ENCODE measurements at regions not wholly inside any gene's neighbourhood (a gene's known extent, or its start where the extent isn't known, plus 50 kb on each side); places are given as distances from the start of the nearest gene placed in this dataset.
A peak's percentile ranks its signal among the peaks of the same experiment; 100 is the strongest.
"Not testable (repeated sequence)": the region's sequence is repeated elsewhere in the genome, so short reads cannot be mapped to it uniquely, and the experiment has no call there.

DNA sequence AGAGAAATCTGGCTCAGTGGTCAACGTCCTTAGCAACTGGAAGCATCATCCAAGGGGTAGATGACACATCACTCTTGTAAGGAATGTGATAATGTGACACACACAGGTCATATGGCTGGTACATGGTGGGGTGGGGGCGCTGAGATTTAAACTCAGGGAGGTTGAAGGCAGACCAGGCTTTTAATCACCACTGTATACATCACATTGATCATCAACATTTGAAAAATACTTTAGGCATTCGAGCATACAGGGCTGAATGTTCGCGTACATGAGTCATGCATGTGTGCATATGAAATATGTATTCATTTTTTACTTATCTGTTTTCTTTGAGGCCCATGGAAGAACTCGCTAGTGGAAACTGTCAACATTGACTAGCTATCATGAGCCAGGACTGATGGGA is 976.4 kb downstream of the VRK1 start:
- no peak for DNase-seq

DNA sequence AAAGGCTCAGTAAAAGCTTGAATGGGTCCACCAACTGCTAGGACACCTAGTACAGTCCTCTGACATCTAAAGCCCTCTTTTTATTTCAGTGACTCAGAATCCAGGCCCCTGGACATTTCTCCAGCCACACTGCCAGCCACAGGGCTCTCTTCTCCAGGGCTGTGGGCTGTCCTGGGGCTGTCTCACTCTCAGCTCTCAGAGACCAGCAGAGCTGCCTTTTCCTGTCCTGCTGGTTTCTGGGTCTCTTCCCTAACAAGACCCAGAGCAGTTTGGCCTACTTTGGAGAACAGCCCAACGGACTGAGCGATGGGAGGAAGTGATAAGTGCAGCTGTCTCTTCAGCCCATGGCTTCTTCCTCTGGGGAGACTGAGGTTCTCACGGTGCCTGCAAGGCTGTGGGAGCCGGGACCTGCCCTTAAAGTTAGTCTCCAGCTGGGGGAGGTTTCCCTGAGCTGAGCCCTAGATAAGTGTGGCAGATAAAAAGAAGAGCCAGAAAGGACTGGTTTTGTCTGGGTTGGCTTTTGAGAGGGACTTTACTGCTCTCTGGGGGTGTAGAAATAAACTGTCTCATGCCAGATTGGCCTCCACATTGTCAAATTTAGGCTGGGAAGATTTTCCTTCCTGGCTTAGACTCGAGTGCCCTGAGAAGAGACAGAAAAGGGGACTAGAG is 979.8 kb downstream of the VRK1 start:
- no peak for DNase-seq

DNA sequence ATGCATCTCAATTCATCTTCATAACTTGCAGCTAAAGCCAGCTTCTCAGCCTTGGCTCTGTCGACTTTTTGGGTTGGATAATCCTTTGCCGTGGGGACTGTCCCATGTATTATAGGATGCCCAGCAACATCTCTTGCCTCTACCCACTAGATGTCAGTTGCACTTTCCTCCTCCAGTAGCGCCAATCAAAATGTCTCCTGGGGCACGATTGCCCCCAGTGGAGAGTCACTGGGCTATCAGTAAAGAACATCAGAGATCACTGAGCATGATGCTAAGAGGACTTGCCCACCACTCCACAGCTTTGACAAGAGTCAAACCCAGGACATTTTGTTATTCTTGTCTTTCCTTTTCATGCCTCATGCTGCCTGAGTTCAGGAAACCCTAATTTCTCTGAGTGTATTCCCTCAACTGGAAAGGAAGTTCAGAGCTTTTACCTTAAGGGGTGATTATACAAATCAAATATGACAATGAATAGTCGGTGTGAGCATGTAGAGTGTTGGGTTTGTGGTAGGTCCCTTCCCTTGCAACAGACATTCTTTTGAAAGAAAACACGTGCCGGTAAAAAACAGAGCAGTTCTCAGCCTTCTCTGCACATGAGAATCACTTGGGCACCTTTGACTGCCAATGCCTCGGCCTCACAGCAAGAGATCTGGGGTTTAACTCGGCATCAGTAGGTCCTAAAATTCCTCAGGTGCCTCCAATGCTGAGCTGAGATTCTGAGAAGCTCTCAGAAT is 980.6 kb downstream of the VRK1 start:
- no peak for DNase-seq

DNA sequence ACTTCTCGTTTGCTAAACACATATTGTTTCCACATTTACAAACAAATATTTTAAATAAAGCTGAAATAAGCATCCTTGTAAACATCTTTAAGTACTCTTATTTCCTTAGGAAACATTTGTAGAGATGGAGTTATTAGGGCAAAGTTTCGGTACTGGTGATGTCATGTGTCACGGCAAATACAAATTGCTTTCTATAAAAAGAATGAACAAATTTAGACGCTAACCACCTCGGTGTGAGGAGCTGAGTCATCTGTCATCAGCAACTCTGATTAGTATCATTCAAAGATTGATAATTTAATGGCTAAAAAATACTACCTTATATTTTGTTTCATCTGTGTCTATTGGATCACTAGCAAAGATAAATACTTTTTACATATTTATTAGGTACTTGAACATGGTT is 982.0 kb downstream of the VRK1 start:
- no peak for DNase-seq

DNA sequence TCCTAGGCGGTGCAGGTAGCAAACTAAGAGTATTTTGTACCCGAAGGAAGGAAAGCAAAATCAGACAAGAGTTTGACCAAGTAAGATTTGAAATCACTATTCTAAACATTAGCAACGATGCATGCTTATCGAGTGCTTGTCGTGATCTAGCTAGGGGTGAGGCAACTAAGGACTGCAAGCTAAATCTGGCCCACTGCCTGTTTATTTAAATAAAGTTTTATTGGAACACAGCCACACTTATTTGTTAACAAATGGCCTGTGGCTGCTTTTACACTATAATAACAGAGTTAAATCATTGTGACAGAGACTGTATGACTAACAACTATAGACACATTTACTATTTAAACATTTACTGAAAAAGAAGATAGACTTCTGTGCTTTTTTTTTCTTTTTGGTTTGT is 983.6 kb downstream of the VRK1 start:
- no peak for DNase-seq

DNA sequence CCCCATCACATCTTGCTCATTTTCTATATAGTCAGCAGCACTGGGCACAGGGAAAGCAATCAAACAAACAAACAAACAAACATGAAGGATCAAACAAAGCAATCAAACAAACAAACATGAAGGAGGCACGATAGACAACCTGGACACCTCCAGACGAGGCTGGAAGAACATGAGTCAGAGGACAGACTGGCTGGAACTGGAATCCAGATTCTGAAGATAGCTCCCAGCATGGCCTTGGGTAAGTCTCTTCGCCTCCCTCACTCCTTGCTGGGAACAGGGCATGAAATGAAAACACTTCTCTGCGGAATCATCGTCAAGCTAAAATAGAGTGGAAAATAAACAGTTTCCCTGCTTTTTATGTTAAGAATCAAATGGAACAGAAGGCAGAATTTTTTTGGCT is 984.8 kb downstream of the VRK1 start:
- no peak for DNase-seq

DNA sequence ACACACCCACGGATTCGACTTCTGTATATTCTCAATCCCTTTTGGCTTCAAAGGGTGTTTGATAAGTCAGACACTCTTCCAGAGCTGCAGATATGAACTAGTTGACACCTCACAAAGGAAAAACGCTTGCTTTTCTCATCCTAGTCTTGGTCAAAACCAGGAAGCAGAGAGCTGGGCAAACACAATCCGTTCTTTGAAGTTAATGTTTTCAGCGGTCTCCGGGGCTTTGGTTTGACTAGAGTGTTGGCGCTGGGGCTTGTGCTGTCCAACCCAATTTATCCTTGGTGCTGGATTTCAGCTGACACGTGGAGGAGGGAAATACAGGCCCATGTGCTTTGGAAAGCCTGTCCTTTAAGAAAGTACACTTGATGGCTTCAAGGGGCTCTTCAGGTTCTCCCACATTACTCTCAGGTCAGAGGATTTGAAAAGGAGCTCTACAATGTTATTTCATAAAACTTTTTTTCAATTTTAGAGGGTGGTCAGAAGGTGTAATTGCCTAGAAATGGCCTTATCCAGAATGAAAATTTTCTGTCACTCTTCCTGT is 985.8 kb downstream of the VRK1 start:
- no peak for DNase-seq

DNA sequence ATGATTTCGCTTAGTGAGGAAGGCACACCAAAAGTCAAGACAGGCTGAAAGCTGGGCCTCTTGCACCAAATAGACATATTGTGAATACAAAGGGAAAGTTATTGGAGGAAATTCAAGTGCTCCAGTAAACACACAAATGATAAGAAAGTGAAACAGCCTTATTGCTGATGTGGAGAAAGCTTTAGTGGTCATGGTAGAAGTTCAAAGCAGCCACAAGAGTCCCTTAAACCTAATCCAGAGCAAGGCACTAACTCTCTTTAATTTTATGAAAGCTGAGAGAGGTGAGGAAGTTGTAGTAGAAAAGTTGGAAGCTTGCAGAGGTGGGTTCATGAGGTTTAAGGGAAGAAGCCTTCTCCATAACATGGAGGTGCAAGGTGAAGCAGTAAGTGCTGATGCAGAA is 988.3 kb downstream of the VRK1 start:
- no peak for DNase-seq

DNA sequence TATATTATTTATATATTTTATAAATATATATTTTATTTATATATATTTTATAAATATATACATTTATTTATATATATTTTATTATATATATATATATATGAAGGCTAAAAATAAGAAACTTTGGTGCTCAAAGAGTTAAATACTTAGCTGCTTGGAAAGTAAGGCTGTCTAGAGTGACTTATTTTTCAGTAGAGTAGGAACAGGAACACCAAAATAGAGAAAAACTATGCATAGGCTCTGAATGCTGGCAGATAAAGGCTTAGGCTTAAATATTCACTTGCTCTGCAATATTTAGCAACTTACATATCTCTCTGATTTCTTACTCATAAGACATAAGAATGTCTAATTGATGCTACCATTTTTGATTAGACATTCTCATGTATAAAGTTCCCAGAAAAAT is 991.2 kb downstream of the VRK1 start:
- peak; percentile 1 for DNase-seq

DNA sequence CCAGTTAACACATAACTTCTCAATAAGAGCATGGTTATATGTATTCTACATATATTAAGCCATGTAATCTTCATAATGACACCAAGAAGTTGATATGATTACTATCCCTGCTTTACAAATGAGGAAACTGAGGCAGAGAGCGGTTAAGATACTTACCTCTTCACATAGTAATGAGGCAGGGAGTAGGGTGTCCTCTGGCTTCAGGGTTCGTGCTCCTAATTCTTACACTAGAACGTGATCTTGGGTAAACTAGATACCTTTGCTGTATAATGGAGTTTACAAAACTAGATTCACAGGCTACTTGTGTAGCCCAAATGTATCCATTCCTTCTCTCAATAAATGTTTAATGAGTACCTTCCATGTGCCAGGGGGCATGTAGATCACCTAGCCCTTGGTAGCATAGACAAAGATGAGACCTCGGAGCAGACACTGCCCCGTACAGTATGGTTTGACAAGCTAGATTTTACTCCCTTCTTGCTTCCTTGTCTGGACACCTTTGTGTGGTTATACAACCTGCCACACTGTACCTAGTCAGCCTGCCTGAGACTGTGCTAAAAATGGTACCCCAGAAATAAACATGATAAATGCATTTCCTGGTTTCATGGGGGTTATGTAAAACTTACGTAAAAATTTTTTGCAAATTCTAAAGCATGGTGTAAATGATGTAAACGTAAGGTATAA is 991.8 kb downstream of the VRK1 start:
- no peak for DNase-seq

DNA sequence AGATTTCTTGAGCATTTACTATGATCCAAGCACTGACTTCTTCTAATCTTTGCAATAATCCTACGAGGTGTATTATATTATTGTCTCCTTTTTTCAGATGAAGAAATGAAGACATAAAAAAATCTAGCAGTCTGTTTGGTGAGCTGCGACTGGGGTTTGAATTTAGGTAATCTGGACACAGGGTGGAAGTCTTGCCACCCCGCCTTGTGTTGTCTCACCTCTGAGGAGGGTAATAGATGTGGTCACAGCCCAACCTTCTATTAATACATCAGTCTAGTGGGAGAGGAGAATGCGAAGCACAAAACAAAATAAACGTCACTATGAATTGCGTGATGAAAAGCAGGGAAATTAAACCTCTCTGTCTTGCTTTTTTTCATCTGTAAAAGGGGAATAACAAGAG is 993.9 kb downstream of the VRK1 start:
- DNase-seq: no peak

DNA sequence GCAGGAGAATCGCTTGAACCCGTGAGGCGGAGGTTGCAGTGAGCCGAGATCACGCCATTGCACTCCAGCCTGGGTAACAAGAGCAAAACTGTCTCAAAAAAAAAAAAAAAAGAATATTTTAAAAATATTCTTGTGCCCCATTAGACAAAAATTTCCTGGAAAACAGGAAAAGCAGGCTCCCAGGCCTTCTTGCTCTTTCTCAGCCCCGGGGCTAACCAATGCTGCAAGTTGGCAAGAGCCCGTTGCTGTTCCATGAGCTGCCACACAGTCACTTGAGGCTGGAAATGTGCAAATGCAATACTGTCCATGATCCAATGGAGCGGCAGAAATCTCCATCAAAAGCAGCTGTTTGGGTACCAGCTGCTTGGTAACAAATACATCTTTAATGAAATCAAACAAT is 994.7 kb downstream of the VRK1 start:
- no peak for DNase-seq

DNA sequence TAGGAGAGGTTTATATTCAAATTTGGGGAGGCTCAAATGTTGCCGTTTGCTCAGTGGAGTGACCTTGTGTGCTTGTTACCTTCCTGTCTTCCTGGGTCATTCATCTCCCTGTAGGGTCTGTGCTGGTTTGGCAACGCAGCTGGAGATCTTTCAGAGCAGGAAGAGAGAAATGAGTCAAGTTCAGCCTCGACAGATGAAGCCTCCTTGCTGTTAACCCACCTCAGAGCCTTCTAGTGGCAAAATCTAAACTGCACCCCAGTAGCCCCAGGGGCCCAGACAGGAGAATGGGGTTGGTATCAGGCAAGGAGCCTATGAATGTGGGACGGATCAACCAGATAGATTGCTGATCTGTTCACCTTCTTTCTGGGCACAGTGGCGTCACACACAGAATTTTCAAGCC is 999.3 kb downstream of the VRK1 start:
- DNase-seq: no peak

DNA sequence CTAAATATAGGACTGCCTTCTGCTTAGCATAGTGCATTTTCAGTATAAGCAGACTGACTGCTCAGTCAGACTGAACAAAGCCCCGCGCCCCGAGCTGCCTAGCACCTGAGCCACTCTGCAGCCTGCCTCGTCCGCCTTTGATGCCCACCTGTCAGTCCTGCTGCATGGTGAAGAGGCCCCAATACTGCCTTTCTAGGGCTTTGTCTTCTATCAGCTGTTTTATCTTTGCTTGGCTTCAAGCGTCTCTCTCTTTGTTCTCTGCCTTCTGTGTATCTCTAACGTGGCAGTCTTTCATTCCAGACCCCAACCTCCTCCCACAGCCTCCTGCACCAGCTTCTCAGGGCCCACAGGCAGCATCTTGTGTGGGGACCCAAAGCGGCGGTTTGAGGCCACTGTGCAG is 1001.0 kb downstream of the VRK1 start:
- no peak for DNase-seq

DNA sequence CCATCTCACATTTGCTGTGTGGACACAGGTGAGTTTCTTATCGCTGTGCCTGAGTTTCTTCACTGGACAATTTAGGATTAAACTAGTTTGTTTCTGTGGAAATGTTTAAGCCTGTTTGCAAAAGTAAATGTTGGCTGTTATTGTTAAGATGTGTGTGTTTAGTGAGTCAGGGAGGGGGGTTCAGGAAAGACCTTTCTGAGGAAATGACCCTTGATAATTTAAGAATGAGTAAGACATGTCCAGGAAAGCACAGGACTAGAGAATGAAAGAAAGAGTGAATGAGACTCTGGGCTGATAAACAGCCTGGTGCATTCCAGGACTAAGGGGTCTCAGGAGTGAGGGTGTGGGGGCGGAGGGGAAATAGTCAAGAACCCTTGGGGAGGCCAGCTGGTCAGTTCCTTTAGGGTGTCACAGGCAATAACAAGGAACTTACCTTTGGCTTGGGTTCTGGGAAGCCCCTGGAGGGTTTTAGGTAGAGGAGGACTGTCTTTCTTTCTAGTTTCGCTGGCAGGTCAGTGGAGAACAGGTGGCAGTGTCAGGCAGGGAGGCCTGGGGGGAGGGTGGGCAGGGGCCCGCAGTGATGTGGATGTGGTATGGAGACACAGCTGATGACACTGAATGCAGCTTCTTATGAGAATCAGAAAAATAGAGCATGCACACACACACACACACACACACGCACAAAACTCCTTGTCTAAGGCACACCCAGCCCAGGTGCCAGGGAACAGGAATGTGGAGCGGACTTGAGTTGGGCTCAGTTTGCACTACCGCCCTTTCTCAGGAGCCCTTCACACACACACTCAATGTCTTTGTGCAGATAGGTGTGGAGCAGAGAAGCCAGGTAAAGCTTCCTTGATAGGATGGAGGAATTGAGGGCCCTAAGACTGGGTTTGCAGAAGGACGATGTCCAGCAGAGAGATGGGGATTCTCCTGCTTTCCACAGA is 1005.5 kb downstream of the VRK1 start:
- no peak for DNase-seq

DNA sequence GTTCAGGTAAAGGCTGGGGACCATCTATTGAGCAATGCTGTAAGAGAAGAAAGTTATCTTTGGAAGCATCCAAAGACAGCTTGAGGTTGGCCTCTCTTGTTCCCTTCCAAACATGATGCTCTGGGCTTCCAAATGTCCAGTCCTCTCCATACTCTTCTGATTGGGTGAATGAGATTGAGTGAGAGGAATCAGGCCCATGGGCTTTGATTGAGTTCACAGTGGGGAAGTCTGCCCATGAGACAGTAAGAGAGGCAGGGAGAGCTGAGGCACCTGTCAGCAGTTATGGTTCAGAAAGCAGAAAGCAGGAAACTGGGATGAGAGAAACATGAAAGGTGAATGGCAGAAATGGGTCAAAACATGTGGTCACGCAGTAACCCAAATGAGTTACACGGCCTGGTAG is 1006.9 kb downstream of the VRK1 start:
- DNase-seq: no peak

DNA sequence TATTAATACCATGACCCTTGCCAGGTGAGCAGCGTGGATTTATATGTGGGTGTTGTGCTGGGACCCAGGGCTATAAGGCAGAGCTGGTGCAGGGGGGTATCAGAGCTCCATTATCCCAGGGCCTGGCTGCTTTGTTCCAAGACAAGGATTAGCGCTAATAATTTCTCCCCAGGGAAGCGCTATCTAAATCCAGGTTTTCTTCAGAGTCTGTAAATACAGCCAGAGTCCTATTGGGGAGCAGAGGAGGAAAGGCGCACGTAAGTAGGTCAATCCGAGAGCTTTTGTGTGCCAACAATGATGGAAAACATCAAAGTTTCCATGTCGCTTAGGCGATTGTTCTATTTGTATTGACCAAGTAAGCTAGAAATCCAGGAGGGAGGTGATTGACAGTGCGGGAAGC is 1009.7 kb downstream of the VRK1 start:
- no peak for DNase-seq

DNA sequence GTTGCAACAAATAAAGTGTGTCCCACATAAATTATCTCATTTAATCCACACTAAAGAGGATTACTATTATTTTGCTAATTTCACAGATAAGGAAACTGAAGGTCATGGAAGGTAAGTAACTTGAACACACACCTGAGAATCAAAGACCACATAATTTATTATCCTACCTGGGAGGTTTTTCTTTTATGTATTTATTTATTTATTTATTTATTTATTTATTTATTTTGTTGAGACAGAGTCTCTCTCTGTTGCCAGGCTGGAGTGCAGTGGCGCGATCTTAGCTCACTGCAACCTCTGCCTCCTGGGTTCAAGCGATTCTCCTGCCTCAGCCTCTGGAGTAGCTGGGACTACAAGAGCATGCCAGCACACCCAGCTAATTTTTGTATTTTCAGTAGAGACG is 1011.4 kb downstream of the VRK1 start:
- not testable (repeated sequence) for DNase-seq

DNA sequence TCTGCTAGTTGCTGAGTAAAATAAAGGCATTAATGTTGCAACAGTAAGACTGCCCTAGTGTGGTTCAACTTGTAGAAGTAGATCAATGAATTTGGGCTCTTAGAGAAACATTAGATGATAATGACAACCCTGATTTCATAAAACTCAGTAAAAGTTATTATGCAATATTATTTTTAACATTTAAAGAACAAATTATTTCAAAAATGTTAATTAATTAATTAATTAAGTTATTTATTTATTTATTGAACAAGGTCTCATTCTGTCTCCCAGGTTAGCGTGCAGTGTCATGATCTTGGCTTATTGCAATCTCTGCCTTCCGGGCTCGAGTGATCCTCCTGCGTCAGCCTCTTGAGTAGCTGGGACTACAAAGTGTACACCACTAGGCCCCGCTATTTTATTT is 1016.4 kb downstream of the VRK1 start:
- no peak for DNase-seq

DNA sequence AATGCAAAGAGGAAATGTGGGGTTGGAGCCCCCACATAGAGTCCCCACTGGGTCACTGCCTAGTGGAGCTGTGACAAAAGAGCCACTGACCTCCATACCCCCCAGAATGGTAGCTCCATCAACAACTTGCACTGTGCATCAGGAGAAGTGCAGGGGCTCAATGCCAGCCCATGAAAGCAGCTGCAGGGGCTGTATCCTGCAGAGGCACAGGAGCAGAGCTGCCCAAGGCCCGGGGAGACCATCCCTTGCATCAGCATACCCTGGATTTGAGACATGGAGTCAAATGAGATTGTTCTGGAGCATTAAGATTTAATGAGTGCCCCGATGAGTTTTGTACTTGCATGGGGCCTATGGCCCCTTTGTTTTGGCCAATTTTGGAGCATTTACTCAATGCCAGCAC is 1023.6 kb downstream of the VRK1 start:
- DNase-seq: no peak

DNA sequence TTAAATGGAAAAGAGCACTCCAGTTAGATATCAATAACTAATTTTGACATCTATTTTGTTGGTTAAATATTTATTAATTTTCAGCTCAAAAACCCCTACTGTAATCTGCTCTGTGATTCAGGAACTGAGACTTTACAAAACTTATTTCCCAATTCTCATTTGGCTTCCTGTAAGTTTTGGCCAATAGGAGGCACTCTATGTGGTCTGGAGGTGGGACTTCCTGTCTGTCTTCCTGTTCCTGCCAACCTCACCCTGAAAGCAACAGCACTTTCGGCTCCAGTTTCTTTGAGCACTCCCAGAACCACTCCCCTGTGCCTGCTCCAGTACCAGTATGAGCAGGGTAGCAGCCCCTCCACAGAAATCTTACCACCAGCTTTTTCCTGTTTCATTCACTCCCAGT is 1027.0 kb downstream of the VRK1 start:
- DNase-seq: no peak

DNA sequence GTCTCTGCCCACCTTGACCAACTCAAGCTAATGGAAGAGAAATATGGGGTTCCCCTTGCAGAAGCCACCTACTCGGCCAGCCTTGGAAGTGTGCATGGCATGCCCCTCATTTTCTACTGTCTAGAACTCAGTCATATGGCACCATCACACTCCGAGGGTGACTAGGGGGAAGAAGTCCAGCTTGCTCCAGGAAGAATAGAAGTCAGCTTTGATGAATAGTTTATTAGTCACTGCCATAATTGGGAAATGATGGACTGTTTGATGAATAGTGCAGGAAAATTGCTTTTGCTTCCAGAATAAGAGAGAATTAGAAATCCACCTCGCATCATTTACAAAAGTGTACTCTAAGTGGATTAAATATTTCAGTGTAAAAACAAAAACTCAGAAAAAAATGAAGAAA is 1030.6 kb downstream of the VRK1 start:
- DNase-seq: no peak

DNA sequence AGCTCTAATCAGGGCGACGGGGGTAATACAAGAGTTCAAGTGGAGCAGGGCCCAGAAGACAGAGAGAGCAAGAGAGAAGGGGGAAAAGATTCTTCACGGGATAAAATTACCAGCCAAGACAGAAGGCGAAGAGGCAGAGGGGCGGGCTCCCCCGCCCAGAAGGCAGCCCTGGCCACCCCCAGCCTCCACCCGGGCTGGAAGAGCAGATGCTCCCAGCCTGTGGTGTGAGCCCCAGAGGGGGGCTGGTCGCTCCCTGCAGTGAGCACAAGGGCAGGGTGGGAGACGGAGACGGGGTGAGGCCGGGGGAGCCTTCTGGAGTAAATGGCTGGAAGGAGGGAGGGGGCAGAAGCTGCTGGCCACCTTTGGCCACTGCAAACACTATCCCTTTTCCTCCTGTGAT is 1035.6 kb downstream of the VRK1 start:
- DNase-seq: no peak
